ENCODE measurements at regions not wholly inside any gene's neighbourhood (a gene's known extent, or its start where the extent isn't known, plus 50 kb on each side); places are given as distances from the start of the nearest gene placed in this dataset.

- intact Hi-C loops (cut with DNase I): no loop called here
- no peak for DNase-seq
- no peak for ATAC-seq
These were observed 337.9 kb upstream of the PKDCC start for GRCh38 chr2:41709702-41710599.

- peak in 1 of 2 donors; percentile 63 for ATAC-seq
- intact Hi-C loops (cut with DNase I): no loop called here
These were observed 336.9 kb upstream of the PKDCC start for GRCh38 chr2:41710944-41711343.

GRCh38 chr2:41711736-41712135 is 336.1 kb upstream of the PKDCC start:
- DNase-seq (no peak), ATAC-seq (no peak)
- intact Hi-C loops (cut with DNase I): no loop called here

More at GRCh38 chr2:41710944-41711343, 336.9 kb upstream of the PKDCC start:
- DNase-seq: no peak

- DNase-seq (no peak), ATAC-seq (no peak)
- intact Hi-C loops (cut with DNase I): no loop called here
These were observed 331.3 kb upstream of the PKDCC start for GRCh38 chr2:41716497-41716896.

GRCh38 chr2:41717839-41718238 is 330.0 kb upstream of the PKDCC start:
- intact Hi-C loops (cut with DNase I): no loop called here
- ATAC-seq (no peak), DNase-seq (no peak)

GRCh38 chr2:41718705-41719104 is 329.1 kb upstream of the PKDCC start:
- ATAC-seq (no peak), DNase-seq (no peak)
- intact Hi-C loops (cut with DNase I): no loop called here

GRCh38 chr2:41719756-41720155 is 328.1 kb upstream of the PKDCC start:
- ATAC-seq (no peak), DNase-seq (no peak)
- intact Hi-C loops (cut with DNase I): no loop called here

GRCh38 chr2:41720331-41721251 is 327.2 kb upstream of the PKDCC start:
- no peak for DNase-seq
- intact Hi-C loops (cut with DNase I): no loop called here
- ATAC-seq: peak in 1 of 2 donors; percentile 58

GRCh38 chr2:41722668-41723369 is 325.0 kb upstream of the PKDCC start:
- DNase-seq: peak; percentile 34
- ATAC-seq: peak; percentile 90 to 97
- intact Hi-C loops (cut with DNase I): no loop called here

GRCh38 chr2:41723526-41723925 is 324.3 kb upstream of the PKDCC start:
- ATAC-seq (no peak), DNase-seq (no peak)
- intact Hi-C loops (cut with DNase I): no loop called here

- DNase-seq (no peak), ATAC-seq (no peak)
- intact Hi-C loops (cut with DNase I): no loop called here
These were observed 323.4 kb upstream of the PKDCC start for GRCh38 chr2:41724465-41724864.

- intact Hi-C loops (cut with DNase I): no loop called here
- ATAC-seq (no peak), DNase-seq (no peak)
These were observed 321.9 kb upstream of the PKDCC start for GRCh38 chr2:41725901-41726300.

- DNase-seq: no peak
- intact Hi-C loops (cut with DNase I): no loop called here
These were observed 321.5 kb upstream of the PKDCC start for GRCh38 chr2:41726364-41726763.

GRCh38 chr2:41727152-41727551 is 320.7 kb upstream of the PKDCC start:
- intact Hi-C loops (cut with DNase I): no loop called here

More at GRCh38 chr2:41726364-41726763, 321.5 kb upstream of the PKDCC start:
- ATAC-seq: no peak

GRCh38 chr2:41727711-41728110 is 320.1 kb upstream of the PKDCC start:
- no peak for ATAC-seq
- DNase-seq: no peak
- intact Hi-C loops (cut with DNase I): no loop called here

More at GRCh38 chr2:41727152-41727551, 320.7 kb upstream of the PKDCC start:
- ATAC-seq (no peak), DNase-seq (no peak)

- no peak for DNase-seq
- intact Hi-C loops (cut with DNase I): no loop called here
- no peak for ATAC-seq
These were observed 319.0 kb upstream of the PKDCC start for GRCh38 chr2:41728788-41729338.

GRCh38 chr2:41729800-41730364 is 317.9 kb upstream of the PKDCC start:
- DNase-seq: no peak
- intact Hi-C loops (cut with DNase I): no loop called here
- no peak for ATAC-seq

GRCh38 chr2:41735006-41735405 is 312.8 kb upstream of the PKDCC start:
- DNase-seq (no peak), ATAC-seq (peak in 1 of 2 donors; percentile 32)
- intact Hi-C loops (cut with DNase I): no loop called here

- DNase-seq (no peak), ATAC-seq (peak; percentile 47 to 74)
- intact Hi-C loops (cut with DNase I): no loop called here
These were observed 312.3 kb upstream of the PKDCC start for GRCh38 chr2:41735476-41735875.

All from left cardiac atrium (tissue), 4 donors.